HG03354 (cell line): ENCODE measurements at regions not wholly inside any gene's neighbourhood (a gene's known extent, or its start where the extent isn't known, plus 50 kb on each side); places are given as distances from the start of the nearest gene placed in this dataset.
"Not testable (repeated sequence)": the region's sequence is repeated elsewhere in the genome, so short reads cannot be mapped to it uniquely, and the experiment has no call there.

Experiments used
- ATAC-seq: cut with Tn5 transposase; IDR thresholded peaks from one replicate; pipeline ENCODE4 v1.9.1; 2021; ENCODE audit warnings: mild to moderate bottlenecking; ENCODE audit not compliant: unreplicated experiment, poor library complexity, severe bottlenecking

DNA sequence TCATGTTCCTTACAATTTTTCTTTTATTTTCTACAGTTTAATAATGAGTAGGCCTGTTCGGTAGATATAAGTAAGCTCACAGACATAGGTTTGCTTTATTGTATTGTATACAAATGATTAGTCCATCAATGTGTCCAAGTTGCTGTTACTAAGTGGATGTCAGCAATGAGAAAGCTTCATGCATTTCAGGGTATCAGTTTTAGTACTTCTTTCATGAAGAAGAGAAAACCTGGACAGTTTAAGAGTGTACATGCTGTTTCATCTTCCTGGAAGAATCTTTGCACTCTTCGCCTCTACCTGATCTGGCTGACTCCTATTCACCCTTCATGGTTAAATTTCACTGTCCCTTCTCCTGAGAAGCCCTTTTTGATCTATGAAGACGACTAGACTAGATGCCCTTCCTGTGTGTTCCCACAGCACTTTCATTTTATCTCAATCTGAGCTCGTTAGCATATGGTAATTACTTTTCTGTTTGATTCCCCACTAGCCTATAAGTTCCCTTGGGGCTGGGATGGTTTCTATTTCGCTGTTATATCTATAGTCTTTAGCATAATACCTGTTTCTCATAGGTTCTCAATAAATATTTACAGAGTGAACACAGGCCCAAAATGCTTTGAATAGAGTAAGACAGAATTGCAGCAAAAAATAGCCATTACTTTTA, 70.7 kb downstream of the CETN3 start:
- peak; percentile 94 for ATAC-seq

DNA sequence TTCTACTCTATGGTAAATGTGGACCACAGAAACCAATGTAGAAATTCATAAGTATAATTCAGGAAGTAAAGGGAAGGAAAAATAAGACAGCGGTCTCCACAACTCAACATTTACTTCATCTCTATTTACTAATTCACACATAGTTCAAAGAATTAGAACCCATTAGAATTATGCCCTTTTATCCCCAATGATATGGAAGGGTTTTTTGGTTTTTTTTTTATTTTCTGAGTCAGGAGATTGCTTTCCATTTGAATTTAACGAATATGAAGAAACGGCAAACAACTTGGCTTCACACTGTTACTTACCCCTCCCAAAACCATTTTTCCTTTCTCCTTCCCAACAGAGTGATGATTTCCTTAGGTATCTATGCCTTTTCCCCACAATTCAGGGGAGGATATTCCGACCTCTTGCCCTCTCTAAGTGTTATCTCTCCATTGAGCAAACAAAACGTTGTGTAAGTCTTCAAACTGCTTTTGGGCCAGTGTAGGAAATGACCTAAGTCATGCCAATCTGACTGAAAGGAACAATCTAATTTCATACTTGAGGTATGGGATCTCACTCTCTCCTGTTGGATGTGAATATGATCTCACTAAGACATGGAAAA, 72.0 kb downstream of the CETN3 start:
- no peak for ATAC-seq

DNA sequence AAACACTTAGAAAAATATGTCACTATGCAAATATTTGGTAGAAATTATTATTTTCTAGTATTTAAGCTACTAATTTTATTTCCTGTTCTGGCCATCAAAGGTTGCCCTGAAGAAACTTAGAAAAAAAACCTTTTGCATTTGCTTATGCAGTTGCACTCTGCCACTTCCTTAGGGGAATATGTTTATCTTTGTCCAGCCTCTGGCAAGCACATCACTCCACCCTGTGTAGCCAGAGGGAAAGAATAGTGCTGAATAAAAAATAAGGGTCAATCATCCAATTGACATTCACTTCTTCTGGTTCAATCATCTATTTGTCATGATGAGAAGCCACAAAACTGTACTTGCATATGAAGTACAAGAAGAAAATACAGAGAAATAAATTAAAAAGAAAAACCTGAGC, 72.8 kb downstream of the CETN3 start:
- ATAC-seq, result no peak

DNA sequence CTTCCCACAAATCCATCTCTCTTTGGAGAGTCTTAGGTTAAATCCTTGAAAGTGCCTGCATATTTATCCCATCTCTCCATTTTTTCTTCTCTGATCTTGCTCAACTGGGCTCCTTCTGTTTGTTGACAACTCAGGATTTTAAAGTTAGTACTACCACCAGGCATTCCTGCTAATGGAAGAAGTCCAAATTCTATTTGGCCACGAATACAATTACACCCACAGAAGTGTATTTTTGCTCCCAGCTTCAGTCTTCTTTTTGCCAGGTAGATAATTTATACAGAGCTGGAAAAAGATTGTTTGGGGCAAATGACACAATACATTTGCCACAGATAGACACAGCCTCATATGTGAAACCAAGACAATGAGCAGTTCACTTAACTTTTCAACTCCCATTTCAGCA, 74.8 kb downstream of the CETN3 start:
- no peak for ATAC-seq

DNA sequence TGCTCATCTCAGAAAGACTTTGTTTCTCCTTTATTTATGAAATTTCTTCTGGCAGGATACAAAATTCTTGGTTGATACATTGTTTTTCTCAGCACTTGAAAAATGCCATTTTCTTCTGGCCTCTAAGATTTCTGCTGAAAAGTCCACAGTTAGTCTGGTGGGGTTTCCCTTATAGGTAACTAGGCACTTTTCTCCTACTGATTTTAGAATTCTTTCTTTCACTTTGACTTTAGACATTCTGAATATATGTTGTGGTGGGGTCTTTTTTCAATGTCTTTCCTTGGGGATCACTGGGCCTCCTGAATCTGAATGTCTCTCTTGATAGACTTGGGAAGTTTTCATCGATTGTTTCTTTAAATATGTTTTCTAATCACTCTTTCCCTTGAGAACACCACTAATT, 79.6 kb downstream of the CETN3 start:
- ATAC-seq, result no peak

DNA sequence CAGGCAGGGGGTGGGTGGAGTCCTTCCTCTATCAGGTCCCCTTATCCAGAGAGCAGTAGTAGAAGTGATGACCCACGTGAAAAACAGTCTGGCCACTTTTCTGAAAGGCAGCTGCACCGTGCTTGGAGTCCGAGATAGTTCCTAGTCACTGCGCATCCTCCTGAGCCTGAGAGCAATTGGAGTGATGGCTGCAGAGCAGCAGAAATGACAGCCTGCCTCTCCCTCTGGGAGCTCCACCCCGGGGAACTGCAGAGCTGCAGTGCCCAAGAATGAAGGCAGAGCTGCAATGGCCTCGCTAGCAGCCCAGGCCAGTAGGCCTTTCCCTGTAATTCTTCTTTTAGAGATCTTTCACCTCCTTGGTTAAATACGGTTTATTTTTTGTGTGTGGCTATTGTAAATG, 82.6 kb downstream of the CETN3 start:
- no peak for ATAC-seq

DNA sequence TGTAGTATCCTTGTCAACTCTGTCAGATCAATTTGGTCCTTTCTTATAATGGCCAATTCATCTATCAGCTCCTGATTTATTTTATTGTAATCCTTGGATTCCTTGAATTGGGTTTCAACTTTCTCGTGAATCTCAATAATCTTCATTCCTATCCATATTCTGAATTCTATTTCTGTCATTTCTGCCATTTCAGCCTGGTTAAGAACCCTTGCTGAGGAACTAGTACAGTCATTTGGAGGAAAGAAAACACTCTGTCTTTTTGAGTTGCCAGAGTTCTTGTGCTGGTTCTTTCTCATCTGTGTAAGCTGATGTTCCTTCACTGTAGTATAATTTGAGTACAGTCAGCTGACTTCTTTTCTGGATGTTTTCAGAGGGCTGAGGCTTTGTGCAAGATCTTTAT, 84.5 kb downstream of the CETN3 start:
- ATAC-seq, result no peak

DNA sequence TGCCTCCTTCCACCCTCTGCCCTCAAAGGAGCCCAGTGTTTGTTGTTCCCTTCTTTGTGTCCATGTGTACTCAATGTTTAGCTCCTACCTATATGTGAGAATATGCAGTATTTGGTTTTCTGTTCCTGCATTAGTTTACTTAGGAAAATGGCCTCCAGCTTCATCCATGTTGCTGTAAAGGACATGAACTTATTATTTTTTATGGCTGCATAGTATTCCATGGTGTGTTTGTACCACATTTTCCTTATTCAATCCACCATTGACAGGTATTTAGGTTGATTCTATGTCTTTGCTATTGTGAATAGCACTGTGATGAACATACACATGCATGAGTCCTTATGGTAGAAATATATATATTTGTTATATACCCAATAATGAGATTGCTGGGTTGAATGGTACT, 89.2 kb downstream of the CETN3 start:
- ATAC-seq, result not testable (repeated sequence)

DNA sequence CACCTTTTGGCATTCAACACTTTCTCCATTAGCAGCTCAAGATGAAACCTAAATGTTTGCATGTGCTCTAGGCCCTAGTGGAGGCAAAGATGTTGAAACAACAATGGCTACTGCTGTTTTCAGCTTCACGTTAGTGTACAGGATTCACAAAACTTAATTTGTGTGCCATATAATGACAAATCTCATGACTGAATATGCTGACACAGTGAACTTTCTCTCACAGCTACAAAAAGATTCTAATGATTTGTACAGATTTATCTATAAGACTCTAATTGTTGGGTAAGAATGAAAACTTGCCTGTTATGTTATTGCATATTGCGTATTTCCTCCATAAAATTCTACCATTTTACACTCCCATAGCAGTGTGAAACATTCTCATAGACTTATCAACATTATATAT, 97.5 kb downstream of the CETN3 start:
- no peak for ATAC-seq

DNA sequence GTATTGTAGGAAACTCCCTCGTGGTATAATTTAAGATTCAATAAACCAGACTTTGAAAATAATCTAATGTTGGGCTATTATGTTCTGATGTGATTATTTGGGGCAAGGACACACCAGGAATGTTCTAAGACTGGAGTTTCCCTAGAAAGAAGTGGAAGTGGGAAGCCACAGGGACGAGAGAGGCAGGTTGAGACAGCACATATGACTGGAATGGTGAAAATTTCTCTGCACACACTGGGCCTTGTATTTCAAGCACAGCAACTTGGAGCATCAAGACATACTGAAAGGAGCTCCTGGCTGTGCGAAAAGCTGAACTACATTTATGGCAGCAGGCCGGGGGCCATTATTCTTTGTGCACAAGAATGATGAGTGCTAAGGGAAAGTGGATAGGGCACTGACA, 98.2 kb downstream of the CETN3 start:
- ATAC-seq, result no peak

DNA sequence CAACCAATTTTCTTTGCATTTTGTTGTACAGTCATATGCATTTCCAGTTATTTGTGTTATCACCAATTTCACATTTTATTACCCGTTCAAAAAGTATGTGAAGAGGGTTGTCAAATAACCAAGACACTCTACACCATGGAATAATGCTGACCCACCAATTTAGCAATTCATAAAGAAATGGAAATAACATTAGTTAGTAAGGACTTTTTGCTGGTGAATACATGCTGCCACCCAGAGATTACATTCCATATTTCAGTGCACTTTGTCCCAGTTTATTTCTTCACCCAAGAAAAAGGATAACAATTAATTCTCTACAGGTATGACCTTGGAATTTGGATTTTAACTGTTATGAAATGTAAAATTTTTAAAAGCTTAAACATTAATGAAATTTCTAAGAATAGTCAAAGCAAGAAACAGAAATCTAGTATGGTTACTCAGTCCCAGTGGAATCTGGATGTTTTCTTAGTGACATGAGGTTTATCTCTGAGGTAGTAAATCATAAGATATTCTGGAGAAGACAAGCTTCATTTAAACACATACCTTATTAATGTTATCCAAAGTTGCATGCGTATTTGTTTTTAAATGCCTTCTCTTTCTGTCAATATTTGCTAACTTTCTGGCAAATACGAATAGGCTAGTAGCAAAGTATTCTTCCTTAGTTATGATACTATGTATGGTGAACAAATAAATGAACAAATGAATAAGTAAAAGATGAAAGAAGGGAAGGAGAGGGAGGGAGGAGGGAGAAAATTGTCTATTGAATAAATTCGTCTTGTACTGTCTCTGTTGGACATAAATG, 100.6 kb downstream of the CETN3 start:
- no peak for ATAC-seq

DNA sequence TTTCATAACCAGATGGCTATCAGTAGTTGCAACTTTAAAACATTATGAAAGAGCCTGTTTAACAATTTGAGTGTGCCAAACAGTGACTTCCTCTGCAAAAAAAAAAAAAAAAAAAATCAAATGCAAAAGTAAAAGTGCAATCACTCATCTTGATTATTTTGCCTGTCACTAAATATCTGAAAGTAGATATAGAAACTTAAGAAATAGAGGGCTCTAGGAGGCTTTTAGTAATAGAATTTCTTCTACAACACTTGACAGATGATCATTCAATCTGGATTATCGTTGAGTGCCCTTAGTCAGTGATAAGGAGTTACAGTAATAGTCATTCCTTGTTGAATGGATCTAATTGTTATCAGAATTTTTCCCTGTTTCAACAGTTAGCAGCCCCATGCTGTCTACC, 101.8 kb downstream of the CETN3 start:
- ATAC-seq, result no peak

DNA sequence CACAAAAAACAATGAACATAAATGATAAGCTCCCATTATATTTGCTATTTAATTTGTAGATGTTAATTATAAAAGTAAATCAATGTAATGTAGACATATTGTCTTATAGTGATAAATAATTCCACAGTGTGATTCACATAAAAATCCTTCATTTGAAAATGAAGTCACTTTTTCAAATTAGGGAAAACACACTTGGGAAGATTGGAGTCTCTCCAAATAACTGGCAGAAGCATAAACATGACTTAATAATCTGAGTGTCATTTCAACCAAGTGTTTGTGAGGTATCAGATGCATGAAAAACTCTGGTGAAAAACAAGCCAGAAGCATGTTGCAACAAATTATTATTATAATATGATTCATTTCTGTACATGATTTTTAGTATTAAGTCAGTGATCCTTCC, 102.2 kb downstream of the CETN3 start:
- ATAC-seq, result no peak

DNA sequence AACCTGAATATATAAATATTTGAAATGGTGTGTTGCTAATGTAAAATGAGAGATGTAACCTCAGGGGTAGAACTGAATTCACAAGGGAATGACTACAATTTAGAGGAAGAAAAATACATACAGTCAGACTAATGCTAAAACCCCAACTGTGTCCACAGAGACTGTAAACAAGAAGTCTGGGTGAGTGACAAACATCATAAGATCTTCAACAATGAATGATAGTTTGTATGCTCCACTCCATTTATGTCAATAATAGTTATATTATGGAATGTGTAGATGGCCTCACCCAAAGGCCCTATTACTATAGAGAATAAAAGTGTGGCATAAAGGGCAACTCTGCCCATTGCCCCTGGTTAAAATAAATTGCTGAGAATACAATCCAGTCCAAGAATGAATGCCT, 102.9 kb downstream of the CETN3 start:
- ATAC-seq, result no peak

DNA sequence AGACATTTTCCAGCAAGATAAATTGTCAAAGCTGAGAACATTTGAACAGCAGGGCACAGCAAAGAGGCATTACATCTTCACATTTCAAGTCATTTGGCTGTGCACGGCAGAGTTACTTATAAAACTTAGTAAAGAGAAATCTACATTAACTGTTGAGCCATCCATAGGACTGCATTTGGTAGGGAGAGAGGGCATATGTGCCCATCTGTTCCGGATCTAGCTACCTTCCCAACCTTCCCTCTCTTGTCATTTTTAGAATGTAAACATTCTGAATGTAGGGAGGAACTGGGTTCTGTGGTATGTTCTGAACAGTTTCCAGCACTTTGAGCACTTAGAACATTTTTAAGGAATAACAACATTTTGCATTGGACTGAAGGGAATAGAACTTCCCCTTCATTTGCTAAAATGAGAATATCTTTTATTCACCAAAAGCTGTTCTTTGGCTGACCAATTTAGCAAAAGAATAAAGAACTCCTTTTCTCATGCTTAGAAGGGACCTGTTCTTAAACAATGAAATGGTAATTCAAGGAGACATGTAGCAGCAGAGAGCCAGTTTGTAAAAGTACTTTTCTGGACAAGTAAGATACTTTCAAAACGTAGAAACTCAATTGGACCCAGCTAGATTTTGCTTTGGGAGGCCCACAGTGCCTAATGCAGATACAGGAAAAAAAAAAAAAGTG, 104.4 kb downstream of the CETN3 start:
- ATAC-seq, result no peak

DNA sequence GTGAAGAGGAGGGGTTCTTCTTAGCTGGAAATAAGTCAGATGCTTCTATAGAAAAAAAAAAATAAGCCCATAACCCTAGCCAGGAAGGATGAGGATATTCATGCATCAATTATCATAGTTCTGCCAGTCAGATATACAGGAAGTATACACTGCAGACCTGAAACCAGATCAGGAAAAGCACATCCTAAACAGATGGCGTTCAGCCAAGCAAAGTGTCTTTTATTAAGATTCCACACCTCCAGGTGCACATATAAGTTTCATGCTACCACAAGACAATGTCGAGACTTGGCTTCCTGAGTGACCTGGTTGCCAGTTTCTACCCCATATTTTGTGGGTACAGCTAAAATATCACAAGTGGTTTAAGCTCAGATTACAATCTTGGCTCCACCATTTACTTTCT, 108.3 kb downstream of the CETN3 start:
- ATAC-seq, result peak; percentile 55

DNA sequence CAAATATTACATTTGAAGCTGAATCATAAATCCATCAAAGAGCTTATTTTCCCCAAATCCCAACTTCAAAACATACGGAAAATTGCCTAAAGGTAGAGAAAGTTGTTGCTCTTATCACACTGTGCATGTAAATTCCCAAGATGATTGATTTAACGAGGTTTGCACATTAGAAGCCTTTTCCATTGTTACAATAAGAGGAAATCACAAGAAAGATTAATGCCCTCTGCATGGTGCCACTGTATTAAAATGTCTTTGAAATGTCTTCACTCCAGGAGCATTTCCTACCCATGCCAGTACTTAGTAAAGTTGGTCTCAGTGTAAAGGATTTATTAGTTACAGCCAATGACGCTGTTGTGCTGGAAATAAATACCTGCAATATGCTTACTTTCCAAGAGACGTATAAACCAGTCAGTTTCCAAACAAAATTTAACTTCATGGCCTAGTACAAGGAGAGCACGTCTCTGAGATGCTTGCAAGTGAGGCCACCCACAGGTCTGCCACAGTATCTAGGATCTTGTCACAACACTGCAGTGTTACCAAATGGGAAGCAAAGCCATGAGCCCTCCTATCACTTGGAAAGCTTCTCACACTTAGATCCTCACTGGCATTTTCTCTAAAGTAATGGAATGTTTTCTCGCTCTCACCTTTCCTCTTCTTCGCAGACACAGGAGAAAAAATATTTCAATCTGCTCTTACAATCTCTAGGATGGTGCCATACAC, 112.4 kb downstream of the CETN3 start:
- ATAC-seq, result no peak

DNA sequence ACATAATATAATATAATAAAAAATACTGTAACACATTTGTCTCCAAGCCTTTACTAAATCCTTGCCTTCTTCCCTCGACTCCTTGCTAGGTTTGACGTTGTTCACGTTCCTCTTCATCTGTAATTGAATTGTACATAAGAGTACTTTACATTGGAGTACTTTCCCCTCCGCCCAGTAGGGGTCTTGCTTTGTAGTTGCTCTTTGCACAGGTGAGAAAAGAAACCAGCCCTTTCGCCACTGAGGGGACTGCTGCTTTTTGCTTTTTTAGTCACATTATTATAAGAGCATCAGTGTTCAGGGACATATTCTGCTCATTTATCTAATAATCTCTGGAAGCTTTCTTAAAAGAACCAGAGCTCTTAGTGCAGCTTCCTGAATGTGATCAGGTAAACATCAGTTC, 115.0 kb downstream of the CETN3 start:
- no peak for ATAC-seq

DNA sequence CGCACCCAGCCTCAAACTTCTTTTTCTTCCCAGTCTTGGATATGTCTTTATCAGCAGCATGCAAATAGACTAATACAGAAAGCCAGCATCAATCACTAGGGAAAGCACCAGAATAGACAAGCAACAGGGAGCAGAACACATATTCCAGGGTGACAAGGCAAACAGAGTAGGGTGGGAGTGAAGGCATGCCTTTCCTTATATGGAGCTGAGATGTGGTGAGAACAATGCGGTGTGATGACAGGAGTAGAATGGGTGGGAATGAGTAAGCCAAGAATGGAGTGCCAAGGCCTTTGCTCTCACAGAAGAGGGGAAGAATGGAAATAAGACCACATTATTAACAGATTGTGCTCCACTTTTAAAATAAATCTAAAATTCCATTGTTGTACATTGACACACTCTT, 115.6 kb downstream of the CETN3 start:
- no peak for ATAC-seq

DNA sequence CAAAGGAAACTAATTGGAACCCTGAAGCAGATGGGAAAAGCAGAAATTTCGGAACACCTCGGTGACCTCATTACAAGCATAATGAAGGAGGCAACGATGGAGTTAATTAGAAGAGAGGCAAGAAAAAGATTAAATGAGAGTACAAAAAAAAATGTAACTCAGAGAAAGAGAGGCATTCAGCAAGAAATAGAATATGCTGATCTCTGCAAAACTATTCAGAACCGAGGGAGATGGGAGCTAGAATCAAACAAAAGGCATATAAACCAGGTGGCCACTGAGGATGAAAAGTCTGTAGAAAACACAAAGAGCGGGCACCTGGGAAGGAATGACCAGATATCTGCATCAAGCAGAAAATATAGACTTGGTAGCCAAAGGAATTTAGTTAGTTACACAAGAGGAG, 118.9 kb downstream of the CETN3 start:
- ATAC-seq, result no peak
